ENCODE measurements at regions not wholly inside any gene's neighbourhood (a gene's known extent, or its start where the extent isn't known, plus 50 kb on each side); places are given as distances from the start of the nearest gene placed in this dataset.
"Not testable (repeated sequence)": the region's sequence is repeated elsewhere in the genome, so short reads cannot be mapped to it uniquely, and the experiment has no call there.

DNA sequence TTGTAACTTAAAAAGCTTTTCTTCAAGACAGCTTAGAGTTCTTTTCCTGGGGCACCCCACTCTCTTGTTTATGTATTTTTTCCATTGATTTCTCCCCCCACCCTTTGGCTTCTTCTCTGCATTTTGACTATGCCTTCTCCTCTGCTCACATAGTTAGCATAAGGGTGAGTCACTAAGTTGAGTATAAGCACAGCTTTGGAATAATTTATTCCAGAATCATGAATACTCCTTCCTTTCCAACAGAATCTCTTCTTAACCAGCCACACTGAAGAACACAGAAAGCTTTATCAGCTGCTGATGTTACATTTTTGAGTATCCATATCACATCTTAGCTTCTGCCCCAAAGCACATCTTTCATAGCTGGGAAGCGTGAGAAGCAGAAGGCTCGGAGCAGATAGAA, 449.5 kb upstream of the MKI67 start:
- ATAC-seq (no peak), DNase-seq (no peak)
- intact Hi-C loops (cut with micrococcal nuclease) = no loop called here

DNA sequence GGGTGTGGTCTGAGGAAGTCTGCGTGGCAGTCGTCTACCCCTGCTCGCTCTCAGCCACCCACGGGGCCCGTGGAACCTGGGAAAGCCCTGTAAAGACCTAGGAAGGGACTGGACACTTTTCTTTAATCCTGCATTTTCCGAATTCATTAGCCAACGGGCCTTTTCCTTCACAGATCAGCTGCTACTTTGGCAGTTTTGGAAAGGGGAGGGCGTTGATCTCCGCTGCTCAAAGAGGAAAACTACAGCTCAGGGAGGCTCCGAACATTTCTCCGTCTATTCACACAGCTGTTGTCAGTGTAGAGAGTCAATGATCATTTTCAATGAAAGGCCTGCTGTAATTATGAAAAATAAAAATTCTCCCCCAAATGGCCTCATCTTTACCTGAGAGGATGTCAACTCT, 450.1 kb upstream of the MKI67 start:
- intact Hi-C loops (cut with micrococcal nuclease) = no loop called here
- DNase-seq (no peak), ATAC-seq (no peak)

DNA sequence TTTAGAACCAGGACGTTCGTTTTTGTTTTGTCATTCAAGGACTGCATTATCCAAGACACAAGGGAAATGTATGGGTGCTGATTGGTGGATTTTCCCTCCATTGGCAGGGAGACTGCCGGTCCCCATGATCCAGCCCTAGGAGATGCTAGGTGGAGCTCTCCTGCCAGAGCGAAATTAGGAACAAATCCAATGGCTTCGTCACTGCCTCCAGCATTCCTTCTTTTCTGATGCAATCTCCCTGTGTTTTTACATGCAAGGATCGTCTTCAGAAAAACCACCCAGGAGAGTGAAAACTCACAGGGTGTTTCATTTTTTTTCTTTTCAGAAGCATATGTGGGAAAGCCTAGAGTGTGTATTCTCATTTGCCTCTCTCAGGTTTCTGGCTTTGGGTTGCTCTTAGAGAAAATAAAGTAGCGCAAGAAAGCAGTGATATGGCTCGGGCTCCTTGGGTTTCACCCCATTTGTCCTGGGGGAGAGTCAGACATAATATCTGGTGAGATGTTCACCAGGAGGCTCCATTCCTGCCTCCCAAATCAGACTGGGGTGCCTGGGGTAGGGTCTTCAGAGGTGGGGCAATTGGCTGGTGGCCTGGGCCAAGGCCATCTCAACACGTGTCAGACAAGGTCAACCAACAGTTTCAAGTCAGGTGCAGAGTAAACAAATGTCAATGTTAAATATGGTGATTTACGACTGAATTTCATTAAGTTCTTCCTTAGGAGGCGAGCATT, 450.9 kb upstream of the MKI67 start:
- DNase-seq (no peak), ATAC-seq (no peak)
- intact Hi-C loops (cut with micrococcal nuclease) = no loop called here

DNA sequence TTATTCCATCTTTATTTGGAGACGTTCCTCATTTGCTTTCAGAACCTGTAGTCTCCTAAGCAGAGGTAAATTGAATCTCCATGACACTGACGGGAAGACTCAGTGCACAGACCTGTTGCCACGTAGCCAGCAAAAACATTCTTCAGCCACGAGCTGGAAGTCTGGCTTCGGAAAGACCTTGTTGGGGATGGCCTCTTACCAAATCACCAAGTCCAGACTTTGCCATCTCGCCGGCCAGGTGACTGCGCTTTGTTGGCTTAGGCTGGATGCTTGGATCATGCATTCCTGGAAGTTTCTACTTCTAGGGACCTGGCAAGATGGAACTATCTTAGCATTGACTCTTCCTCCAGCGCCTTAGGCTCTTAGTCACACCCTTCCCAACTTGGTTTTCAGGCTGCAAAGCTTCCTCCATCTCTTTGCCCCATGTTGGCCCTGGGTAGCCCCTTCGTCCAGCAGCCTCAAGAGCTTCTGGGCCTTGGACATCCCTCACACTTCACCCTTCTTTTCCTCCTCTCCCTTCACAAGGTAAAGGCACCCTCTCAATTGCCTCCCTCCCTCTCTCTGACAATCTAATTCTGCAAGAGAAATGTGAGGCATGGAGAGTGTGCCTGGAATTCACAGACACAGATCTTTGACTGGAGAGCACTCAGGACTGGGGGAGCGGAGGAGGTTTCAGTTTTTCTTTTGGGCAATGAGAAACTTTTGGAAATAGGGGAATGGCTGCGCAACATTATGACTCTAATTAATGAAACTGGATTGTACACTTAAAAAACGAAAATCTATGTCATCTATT, 451.9 kb upstream of the MKI67 start:
- intact Hi-C loops (cut with micrococcal nuclease) = no loop called here
- ATAC-seq (no peak), DNase-seq (no peak)

DNA sequence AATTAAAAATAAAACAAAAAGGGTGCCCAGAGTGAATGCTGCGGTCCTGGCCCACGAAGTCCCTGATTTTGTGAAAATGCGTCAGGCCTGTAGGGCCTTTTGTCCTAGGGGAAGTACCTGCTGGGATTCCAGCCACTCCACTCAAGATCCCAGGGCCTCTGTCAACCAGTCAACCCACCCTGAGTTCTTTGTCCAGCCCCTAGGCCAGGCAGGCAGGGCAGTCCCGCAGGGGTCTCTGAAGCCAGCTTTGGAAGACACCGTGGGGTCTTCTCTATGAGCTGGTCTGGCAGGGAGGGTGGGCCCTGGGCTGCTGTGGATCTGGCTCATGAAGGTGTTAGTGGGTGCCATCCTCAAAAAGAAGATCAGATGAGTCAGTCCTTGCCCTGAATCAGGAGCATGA, 452.5 kb upstream of the MKI67 start:
- DNase-seq (no peak), ATAC-seq (no peak)
- intact Hi-C loops (cut with micrococcal nuclease) = no loop called here

DNA sequence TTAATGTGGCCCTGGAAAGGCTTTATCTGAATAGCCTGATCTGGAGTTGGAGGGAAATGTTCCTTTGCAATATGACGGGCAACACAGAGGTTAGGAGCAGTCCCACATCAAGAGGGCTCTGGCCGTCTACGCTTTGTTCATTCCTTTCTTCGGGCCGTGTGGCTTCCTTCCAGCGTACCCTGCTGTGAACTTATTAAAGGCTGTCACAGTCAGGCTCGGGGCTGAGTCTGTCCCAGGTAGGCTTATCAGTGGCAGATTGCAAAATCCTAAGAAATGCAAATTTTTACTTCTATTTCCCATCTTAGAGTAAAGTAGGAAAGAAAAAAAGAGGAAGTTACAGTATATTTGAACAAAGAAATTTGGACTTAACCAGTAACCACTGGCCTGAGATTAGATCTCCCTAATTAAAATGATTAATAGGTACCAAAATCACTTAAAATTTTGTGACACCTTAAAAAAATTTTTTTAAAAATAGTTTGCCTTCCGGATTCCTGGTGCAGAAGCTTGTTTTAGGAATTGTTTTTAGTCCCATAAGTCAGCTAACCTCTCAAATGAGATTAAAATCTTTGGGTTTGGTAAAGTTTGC, 453.1 kb upstream of the MKI67 start:
- intact Hi-C loops (cut with micrococcal nuclease) = no loop called here
- DNase-seq (no peak), ATAC-seq (no peak)

DNA sequence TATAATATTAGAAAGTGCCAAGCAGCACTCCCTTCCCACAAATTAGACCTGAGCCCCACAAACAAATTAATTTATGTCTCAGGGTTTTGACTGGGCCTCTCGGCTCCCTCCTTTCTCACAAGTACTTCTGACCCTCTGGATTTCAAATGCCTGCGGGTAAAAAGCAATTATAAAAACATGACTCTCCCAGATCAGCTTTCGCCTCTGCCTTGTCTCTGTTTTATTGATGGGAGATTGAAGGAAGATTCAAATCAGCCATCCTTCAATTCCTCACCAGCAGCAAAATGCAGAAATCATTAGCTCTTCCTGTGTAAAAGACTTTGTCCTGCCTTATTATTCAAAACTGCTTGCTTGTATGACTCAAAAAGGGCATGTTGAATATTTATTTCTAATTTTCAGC, 453.7 kb upstream of the MKI67 start:
- no peak for DNase-seq
- ATAC-seq = no peak
- intact Hi-C loops (cut with micrococcal nuclease) = no loop called here

DNA sequence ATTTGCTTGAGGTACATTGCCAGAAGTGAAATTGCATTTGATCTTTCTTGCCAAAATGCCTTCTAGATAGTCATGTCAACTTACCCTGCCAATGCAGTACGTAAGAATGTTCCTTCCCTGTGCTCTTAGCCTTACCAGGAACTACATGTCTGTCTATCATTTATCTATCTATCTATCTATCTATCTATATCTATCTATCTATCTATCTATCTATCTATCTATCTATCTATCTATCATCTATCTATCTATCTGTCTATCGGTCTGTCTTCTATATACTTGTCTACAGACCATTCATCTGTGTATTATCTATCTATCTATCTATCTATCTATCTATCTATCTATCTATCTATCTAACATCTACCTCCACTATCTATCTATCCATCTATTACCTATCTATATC, 456.9 kb upstream of the MKI67 start:
- DNase-seq; ATAC-seq; intact Hi-C loops (cut with micrococcal nuclease): not testable (repeated sequence)

DNA sequence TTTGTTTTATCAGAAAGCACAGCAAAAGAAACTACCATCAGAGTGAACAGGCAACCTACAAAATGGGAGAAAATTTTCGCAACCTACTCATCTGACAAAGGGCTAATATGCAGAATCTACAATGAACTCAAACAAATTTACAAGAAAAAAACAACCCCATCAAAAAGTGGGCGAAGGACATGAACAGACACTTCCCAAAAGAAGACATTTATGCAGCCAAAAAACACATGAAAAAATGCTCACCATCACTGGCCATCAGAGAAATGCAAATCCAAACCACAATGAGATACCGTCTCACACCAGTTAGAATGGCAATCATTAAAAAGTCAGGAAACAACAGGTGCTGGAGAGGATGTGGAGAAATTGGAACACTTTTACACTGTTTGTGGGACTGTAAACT, 460.4 kb upstream of the MKI67 start:
- DNase-seq; ATAC-seq; intact Hi-C loops (cut with micrococcal nuclease): not testable (repeated sequence)

DNA sequence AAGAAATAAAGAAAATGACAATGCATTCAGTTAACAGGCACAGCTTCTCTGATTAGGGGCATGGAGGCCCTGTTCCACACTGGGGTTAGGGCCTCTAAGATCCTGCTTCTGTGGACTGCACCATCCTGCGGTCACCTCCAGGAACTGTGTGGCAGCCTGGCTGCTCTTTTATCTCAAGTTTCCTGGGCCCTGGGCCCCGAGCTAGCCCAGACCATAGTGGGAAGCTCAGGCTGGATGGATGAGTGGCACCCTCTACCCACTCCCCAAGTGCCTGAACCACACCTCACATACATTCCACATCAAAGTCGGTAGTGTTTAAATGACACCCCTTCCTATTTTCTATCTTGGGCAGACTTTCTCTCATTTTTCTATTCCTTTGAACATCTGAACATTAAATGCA, 461.5 kb upstream of the MKI67 start:
- intact Hi-C loops (cut with micrococcal nuclease) = no loop called here
- no peak for DNase-seq
- no peak for ATAC-seq

DNA sequence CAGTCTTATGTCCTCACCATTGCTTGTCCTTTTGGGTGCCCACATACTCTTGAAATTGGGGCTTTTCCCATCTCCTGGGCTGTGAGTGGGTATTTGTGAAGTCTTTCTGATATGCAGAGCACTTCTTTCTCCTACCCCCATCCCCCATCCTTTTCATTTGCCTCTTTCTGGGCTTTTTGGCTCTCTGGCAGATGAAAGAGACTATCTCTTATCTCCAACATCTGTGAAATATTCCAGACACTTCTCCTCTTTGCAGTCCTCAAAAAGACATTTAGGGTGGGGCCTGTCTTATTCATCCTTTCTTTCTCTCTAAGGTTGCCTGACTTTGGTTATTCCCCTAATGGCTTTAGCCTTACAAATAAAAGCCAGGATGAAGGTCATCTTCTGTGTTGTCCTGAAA, 462.2 kb upstream of the MKI67 start:
- intact Hi-C loops (cut with micrococcal nuclease) = no loop called here
- ATAC-seq (no peak), DNase-seq (no peak)

DNA sequence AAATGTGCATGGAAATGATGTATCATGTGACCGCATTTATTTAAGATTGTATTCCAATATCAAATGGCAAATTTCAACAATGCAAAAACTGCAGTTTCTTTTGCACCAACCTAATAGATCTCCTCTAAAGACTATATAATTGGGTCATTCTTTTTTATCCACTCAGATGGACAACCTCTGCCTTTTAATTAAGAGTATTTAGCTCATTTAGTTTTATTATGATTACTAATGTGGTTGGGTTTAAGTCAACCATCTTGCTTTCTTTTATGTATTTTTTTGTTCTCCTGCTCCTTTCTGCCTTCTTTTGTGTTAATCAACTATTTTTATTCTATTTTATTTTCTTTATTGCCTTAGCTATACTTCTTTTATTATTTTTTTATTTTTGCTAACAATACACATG, 468.5 kb upstream of the MKI67 start:
- DNase-seq (no peak), ATAC-seq (no peak)
- intact Hi-C loops (cut with micrococcal nuclease) = no loop called here

DNA sequence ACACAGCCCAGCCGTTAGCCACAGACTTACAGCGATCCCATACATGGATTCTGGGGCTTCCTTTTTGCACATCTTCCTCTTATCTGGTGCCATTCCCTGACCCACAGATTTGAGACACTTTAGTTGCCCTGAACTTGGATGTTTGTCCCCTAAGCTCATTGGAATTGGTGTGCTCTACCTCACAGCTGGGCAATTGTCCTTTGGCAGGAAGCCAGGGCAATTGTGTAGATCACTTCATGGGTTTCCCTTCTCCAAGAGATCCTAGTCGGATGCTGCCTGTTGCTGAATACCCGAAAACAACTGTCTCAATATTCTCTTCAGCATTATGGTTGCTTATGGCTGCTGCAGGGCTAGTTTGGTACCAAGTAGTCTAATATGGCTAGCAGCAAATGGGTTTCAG, 470.7 kb upstream of the MKI67 start:
- intact Hi-C loops (cut with micrococcal nuclease) = no loop called here
- DNase-seq = no peak
- ATAC-seq = no peak

DNA sequence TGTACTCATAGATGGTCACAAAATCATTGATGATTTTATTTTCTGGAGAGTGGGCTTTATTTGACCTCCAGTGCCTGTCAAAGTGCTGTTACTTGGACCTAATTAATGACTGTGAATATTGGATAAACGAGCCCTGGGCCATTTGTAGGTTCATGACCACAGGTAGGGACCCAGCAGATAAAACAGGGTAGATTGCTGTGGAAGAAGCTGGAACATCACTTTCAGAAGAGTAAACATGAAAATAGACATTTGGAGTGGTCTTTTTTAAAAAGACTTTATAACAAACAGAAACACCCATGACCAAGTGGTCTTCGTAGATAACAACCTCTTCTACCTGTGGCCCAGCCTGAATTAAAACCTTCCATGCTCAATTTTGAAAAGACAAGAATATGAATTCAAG, 472.8 kb upstream of the MKI67 start:
- DNase-seq = no peak
- no peak for ATAC-seq
- intact Hi-C loops (cut with micrococcal nuclease) = no loop called here

DNA sequence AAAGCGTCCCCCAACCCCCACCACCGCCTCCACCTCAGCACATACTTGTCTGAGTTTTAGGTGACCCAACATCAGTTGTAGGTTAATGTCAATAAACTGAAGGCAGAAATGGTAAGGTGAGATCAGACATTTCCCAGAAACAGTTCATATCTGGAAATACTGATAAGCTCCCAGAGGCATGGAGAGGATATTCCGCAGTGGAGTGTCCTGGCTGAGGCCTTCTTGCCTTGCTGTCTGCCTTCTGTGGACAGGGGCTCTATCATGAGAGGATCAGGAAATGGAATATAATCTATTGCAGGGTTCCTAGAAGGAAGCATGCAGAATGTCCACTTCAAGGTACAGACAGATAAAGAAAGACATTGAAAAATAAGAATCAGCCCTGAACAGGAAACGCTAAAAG, 473.3 kb upstream of the MKI67 start:
- intact Hi-C loops (cut with micrococcal nuclease) = no loop called here
- ATAC-seq = no peak

DNA sequence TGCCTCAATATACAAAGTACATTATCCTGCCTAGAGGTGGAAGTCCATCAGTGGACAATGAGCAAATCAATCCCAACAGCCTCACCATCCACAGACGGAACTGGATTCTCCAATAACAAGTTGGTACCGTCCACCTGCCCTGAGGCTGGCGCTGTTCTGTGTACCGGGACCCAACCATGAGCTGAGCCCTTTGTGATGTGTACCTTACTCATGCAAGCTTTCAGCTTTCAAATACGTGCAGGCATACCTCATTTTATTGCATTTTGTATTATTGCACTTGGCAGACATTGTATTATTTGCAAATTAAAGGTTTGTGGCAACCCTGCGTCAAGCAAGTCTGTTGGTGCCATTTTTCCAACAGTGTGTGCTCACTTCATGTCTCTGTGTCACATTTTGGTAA, 476.0 kb upstream of the MKI67 start:
- no peak for ATAC-seq
- DNase-seq = no peak
- intact Hi-C loops (cut with micrococcal nuclease) = no loop called here

More for the DNA sequence above, 473.3 kb upstream of the MKI67 start:
- DNase-seq = no peak

DNA sequence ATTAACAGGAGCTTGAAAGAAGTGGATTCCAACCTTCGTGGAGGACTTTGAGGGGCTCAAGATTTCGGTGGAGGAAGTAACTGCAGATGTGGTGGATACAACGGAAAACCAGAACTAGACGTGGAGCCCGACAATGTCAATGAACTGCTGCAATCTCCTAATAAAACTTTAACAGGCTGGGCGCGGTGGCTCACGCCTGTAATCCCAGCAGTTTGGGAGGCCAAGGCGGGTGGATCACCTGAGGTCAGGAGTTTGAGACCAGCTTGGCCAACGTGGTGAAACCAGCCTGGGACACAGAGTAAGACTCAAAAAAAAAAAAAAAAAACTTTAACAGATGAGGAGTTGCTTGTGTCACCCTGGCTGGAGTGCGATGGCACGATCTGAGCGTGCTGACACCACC, 477.8 kb upstream of the MKI67 start:
- intact Hi-C loops (cut with micrococcal nuclease) = no loop called here
- no peak for DNase-seq
- no peak for ATAC-seq

DNA sequence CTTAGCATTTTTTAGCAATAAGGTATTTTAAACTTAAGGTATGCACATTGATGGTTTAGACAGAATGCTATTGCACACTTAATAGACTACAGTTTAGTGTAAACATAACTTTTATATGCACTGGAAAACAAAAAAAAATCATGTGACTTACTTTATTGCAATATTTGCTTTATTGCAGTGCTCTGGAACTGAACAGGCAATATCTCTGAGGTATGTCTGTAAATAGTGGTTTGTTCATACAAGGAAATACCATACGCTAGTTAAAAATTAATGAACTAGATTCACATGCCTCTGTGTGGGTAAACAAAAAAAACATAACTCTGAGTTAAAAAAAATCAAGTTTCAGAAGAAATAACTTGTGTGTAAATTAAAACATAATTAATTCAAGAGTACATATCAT, 479.0 kb upstream of the MKI67 start:
- intact Hi-C loops (cut with micrococcal nuclease) = no loop called here
- no peak for ATAC-seq
- no peak for DNase-seq

DNA sequence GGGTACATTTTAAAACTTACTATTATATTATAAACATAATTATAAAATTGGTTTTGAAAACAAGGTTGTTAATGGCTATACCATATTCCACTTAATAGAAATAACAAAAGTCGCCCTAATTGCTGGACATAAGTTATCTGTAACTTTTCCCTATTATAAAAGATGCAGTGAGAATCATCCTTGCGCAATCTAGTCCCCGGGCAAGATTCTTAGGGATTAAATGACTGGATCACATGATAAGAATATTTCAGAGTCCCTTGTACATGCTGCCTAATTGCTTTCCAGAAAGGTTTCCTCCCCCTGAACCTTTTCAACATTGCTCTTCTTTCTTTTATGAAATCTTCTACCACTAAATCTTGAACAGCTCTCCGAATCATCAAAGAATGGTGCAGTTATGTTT, 479.8 kb upstream of the MKI67 start:
- intact Hi-C loops (cut with micrococcal nuclease) = no loop called here
- ATAC-seq = no peak
- DNase-seq = no peak

DNA sequence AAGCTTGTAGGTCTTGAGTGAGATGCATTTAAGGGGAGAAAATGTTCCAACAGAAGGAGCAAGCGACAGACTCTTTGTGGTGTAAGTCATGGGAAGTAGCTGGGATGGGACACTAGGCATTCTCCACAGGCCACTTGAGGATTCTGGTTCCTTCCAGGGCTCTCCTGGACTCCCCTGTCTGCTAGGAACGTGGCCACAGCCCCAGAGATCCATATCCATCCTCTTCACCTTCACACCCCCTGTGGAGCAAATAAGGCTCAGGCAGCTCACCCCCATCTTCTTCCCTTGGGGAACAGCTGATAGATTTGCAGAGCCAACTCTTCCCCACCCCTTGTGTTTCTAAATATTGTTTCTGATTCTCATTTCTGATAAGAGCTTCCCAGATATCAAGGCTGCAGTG, 482.6 kb upstream of the MKI67 start:
- DNase-seq (no peak), ATAC-seq (no peak)
- intact Hi-C loops (cut with micrococcal nuclease) = no loop called here

DNA sequence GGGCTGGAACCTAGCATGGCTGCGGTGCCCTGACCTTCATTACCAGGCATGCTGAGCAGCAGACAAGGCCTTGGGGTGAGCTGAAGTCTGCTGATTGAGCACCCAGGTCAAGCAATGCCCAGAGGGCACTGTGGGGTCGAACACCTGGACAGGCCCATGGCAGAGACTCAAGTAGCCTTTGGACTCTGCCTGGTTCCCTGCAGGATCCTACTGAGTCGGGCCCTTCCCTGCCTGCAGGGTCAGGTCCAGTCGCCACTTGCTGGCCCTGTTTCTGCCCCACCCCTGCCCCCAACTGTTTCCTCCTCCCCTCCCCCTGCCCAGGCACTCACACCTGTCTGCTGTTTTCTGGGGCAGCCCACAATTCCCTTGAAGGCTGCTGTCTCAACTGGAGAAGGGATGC, 483.2 kb upstream of the MKI67 start:
- DNase-seq = no peak
- no peak for ATAC-seq
- intact Hi-C loops (cut with micrococcal nuclease) = no loop called here
